ENCODE measurements at regions not wholly inside any gene's neighbourhood (a gene's known extent, or its start where the extent isn't known, plus 50 kb on each side); places are given as distances from the start of the nearest gene placed in this dataset.
"Not testable (repeated sequence)": the region's sequence is repeated elsewhere in the genome, so short reads cannot be mapped to it uniquely, and the experiment has no call there.

GRCh38 chr7:50853311-50853710 is 70.6 kb upstream of the GRB10 start:
- no peak for DNase-seq

- no peak for DNase-seq
Measured at GRCh38 chr7:50852901-50853300, 70.2 kb upstream of the GRB10 start.

- peak in 1 of 2 experiments; percentile 4 for DNase-seq
Measured at GRCh38 chr7:50851891-50852290, 69.2 kb upstream of the GRB10 start.

GRCh38 chr7:50851451-50851850 is 68.8 kb upstream of the GRB10 start:
- DNase-seq = no peak

- no peak for DNase-seq
Measured at GRCh38 chr7:50849991-50850390, 67.3 kb upstream of the GRB10 start.

- no peak for DNase-seq
Measured at GRCh38 chr7:50848203-50848602, 65.5 kb upstream of the GRB10 start.

GRCh38 chr7:50844861-50845260 is 62.2 kb upstream of the GRB10 start:
- not testable (repeated sequence) for DNase-seq

GRCh38 chr7:50842041-50842440 is 59.3 kb upstream of the GRB10 start:
- no peak for DNase-seq

- DNase-seq = no peak
Measured at GRCh38 chr7:50838675-50839377, 56.1 kb upstream of the GRB10 start.

- no peak for DNase-seq
Measured at GRCh38 chr7:50837965-50838364, 55.3 kb upstream of the GRB10 start.

GRCh38 chr7:50836646-50837045 is 54.0 kb upstream of the GRB10 start:
- no peak for DNase-seq

- no peak for DNase-seq
Measured at GRCh38 chr7:50835156-50835555, 52.5 kb upstream of the GRB10 start.

- DNase-seq = no peak
Measured at GRCh38 chr7:50834679-50835078, 52.0 kb upstream of the GRB10 start.

GRCh38 chr7:50834031-50834535 is 51.4 kb upstream of the GRB10 start:
- DNase-seq = no peak

GRCh38 chr7:50832744-50833143 is 50.0 kb upstream of the GRB10 start:
- no peak for DNase-seq
